ENCODE measurements at regions not wholly inside any gene's neighbourhood (a gene's known extent, or its start where the extent isn't known, plus 50 kb on each side); places are given as distances from the start of the nearest gene placed in this dataset.

GRCh38 chr2:37506407-37507050 lies 162.1 kb downstream of the QPCT start:
- Histone ChIP-seq H3K4me3 (ENCODE audit: low read length) (no peak overlapping the region), H3K36me3 (ENCODE audit: insufficient read depth, low read length) (no peaks in the 10 kb centered on the region), H3K9me3 (ENCODE audit: low read length) (no peaks in the 10 kb centered on the region), H2AFZ (ENCODE audit: low read depth, low read length) (no peak overlapping the region), H3K9ac (ENCODE audit: low read length) (no peak overlapping the region), H3K79me2 (replicated peaks; ENCODE audit: insufficient read depth, low read length) (no peaks in the 10 kb centered on the region), H3K4me2 (ENCODE audit: low read length) (no peak overlapping the region), H3K27me3 (ENCODE audit: insufficient read depth, low read depth, low read length) (no peaks in the 10 kb centered on the region), H4K20me1 (ENCODE audit: insufficient read depth) (no peaks in the 10 kb centered on the region), H3K27ac (ENCODE audit: low read length) (no peak overlapping the region), H3F3A (ENCODE audit: insufficient read depth, low read length, poor library complexity, severe bottlenecking) (no peaks in the 10 kb centered on the region), H3K9me2 (ENCODE audit: insufficient read depth, low read length) (no peaks in the 10 kb centered on the region)
- TF ChIP-seq MXI1 (conservative IDR thresholded peaks at IDR 0.05; ENCODE audit: poor library complexity, severe bottlenecking): no peak
- TF ChIP-seq TAF1 (IDR thresholded peaks at IDR 0.05; ENCODE audit: low read depth): no peak
- no peak for TF ChIP-seq RAD21 (conservative IDR thresholded peaks at IDR 0.05)
- TF ChIP-seq, protein P1, sequence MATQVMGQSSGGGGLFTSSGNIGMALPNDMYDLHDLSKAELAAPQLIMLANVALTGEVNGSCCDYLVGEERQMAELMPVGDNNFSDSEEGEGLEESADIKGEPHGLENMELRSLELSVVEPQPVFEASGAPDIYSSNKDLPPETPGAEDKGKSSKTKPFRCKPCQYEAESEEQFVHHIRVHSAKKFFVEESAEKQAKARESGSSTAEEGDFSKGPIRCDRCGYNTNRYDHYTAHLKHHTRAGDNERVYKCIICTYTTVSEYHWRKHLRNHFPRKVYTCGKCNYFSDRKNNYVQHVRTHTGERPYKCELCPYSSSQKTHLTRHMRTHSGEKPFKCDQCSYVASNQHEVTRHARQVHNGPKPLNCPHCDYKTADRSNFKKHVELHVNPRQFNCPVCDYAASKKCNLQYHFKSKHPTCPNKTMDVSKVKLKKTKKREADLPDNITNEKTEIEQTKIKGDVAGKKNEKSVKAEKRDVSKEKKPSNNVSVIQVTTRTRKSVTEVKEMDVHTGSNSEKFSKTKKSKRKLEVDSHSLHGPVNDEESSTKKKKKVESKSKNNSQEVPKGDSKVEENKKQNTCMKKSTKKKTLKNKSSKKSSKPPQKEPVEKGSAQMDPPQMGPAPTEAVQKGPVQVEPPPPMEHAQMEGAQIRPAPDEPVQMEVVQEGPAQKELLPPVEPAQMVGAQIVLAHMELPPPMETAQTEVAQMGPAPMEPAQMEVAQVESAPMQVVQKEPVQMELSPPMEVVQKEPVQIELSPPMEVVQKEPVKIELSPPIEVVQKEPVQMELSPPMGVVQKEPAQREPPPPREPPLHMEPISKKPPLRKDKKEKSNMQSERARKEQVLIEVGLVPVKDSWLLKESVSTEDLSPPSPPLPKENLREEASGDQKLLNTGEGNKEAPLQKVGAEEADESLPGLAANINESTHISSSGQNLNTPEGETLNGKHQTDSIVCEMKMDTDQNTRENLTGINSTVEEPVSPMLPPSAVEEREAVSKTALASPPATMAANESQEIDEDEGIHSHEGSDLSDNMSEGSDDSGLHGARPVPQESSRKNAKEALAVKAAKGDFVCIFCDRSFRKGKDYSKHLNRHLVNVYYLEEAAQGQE (IDR thresholded peaks at IDR 0.05; ENCODE audit: borderline replicate concordance): no peak
- no peak for TF ChIP-seq EP300 (conservative IDR thresholded peaks at IDR 0.05; ENCODE audit: poor library complexity, severe bottlenecking)
- no peak for TF ChIP-seq EZH2 (IDR thresholded peaks at IDR 0.05; ENCODE audit: borderline replicate concordance, insufficient read depth, low read length, poor library complexity, severe bottlenecking)
- TF ChIP-seq CTCF (IDR thresholded peaks at IDR 0.05; ENCODE audit: poor library complexity, severe bottlenecking): no peak
- TF ChIP-seq SMC3 (conservative IDR thresholded peaks at IDR 0.05; ENCODE audit: poor library complexity): no peak
- TF ChIP-seq POLR2AphosphoS5 (IDR thresholded peaks at IDR 0.05): no peak

- Histone ChIP-seq H3K27ac (ENCODE audit: low read length) (no peak overlapping the region), H4K20me1 (ENCODE audit: insufficient read depth) (no peaks in the 10 kb centered on the region), H3K4me2 (ENCODE audit: low read length) (no peak overlapping the region), H3K36me3 (ENCODE audit: insufficient read depth, low read length) (no peaks in the 10 kb centered on the region), H3K79me2 (replicated peaks; ENCODE audit: insufficient read depth, low read length) (no peaks in the 10 kb centered on the region), H3K27me3 (ENCODE audit: insufficient read depth, low read depth, low read length) (no peaks in the 10 kb centered on the region), H3K9me3 (ENCODE audit: low read length) (no peaks in the 10 kb centered on the region), H3K9ac (ENCODE audit: low read length) (no peak overlapping the region), H2AFZ (ENCODE audit: low read depth, low read length) (no peak overlapping the region), H3K9me2 (ENCODE audit: insufficient read depth, low read length) (no peaks in the 10 kb centered on the region), H3K4me3 (ENCODE audit: low read length) (no peak overlapping the region), H3F3A (ENCODE audit: insufficient read depth, low read length, poor library complexity, severe bottlenecking) (no peaks in the 10 kb centered on the region)
- TF ChIP-seq SMC3 (conservative IDR thresholded peaks at IDR 0.05; ENCODE audit: poor library complexity) (no peak), RAD21 (conservative IDR thresholded peaks at IDR 0.05) (no peak), EP300 (conservative IDR thresholded peaks at IDR 0.05; ENCODE audit: poor library complexity, severe bottlenecking) (no peak), EZH2 (IDR thresholded peaks at IDR 0.05; ENCODE audit: borderline replicate concordance, insufficient read depth, low read length, poor library complexity, severe bottlenecking) (no peak), MXI1 (conservative IDR thresholded peaks at IDR 0.05; ENCODE audit: poor library complexity, severe bottlenecking) (no peak), POLR2AphosphoS5 (IDR thresholded peaks at IDR 0.05) (no peak), CTCF (IDR thresholded peaks at IDR 0.05; ENCODE audit: poor library complexity, severe bottlenecking) (no peak), TAF1 (IDR thresholded peaks at IDR 0.05; ENCODE audit: low read depth) (no peak)
- TF ChIP-seq, protein P1 (IDR thresholded peaks at IDR 0.05; ENCODE audit: borderline replicate concordance): no peak
Observed at GRCh38 chr2:37507051-37507410, 162.6 kb downstream of the QPCT start.
